Stimulated activated CD8-positive, alpha-beta memory T cell treated with anti-CD3 and anti-CD28 coated beads, Interleukin-15, amount 100 ng/mL, for 1 hour (primary cell): ENCODE measurements at regions not wholly inside any gene's neighbourhood (a gene's known extent, or its start where the extent isn't known, plus 50 kb on each side); places are given as distances from the start of the nearest gene placed in this dataset.

Experiments
- DNase-seq: peaks from one replicate; pipeline ENCODE4 v3.0.0-alpha.2; 2020; ENCODE audit warnings: low read depth

GRCh38 chr6:138577151-138577915 is 78.0 kb upstream of the NHSL1 start:
- DNase-seq = no peak

- no peak for DNase-seq
Measured at GRCh38 chr6:138580040-138580439, 80.7 kb upstream of the NHSL1 start.

- no peak for DNase-seq
Measured at GRCh38 chr6:138580801-138581200, 81.5 kb upstream of the NHSL1 start.

GRCh38 chr6:138582573-138582972 is 83.3 kb upstream of the NHSL1 start:
- no peak for DNase-seq

GRCh38 chr6:138586638-138587037 is 87.3 kb upstream of the NHSL1 start:
- no peak for DNase-seq

- DNase-seq = peak; percentile 18
Measured at GRCh38 chr6:138588805-138589434, 89.6 kb upstream of the NHSL1 start.

GRCh38 chr6:138590796-138591709 is 91.8 kb upstream of the NHSL1 start:
- no peak for DNase-seq

- DNase-seq = no peak
Measured at GRCh38 chr6:138592749-138593123, 93.4 kb upstream of the NHSL1 start.

- DNase-seq = no peak
Measured at GRCh38 chr6:138593124-138593877, 94.0 kb upstream of the NHSL1 start.

- no peak for DNase-seq
Measured at GRCh38 chr6:138593909-138594757, 94.8 kb upstream of the NHSL1 start.

GRCh38 chr6:138594758-138595140 is 95.5 kb upstream of the NHSL1 start:
- DNase-seq = no peak

- DNase-seq = no peak
Measured at GRCh38 chr6:138596126-138596525, 96.8 kb upstream of the NHSL1 start.

- no peak for DNase-seq
Measured at GRCh38 chr6:138596591-138596990, 97.3 kb upstream of the NHSL1 start.

- no peak for DNase-seq
Measured at GRCh38 chr6:138597336-138597735, 98.0 kb upstream of the NHSL1 start.

- no peak for DNase-seq
Measured at GRCh38 chr6:138598562-138599173, 99.4 kb upstream of the NHSL1 start.

GRCh38 chr6:138600261-138600660 is 101.0 kb upstream of the NHSL1 start:
- no peak for DNase-seq

- no peak for DNase-seq
Measured at GRCh38 chr6:138600726-138601125, 101.4 kb upstream of the NHSL1 start.

- DNase-seq = no peak
Measured at GRCh38 chr6:138601128-138601527, 101.8 kb upstream of the NHSL1 start.

- no peak for DNase-seq
Measured at GRCh38 chr6:138605958-138606357, 106.7 kb upstream of the NHSL1 start.
